ENCODE measurements at regions not wholly inside any gene's neighbourhood (a gene's known extent, or its start where the extent isn't known, plus 50 kb on each side); places are given as distances from the start of the nearest gene placed in this dataset.
"Not testable (repeated sequence)": the region's sequence is repeated elsewhere in the genome, so short reads cannot be mapped to it uniquely, and the experiment has no call there.

DNA sequence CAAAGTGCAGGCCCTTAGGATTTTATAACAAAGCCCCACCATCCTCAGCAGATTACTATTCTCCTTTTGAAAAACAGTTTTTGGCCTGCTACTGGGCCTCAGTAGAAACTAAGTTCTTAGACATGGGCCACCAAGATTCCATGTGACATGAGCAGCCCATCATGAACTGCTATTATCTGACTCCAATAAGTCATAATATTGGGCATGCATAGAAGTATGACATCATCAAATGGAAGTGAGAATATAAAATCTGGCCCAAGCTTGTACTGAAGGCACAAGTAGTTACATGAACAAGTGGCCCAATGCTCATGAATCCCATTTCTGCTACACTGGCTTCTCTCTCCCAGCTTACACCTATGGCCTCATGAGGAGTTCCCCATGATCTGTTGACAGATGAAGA, 404.8 kb downstream of the EPHA5 start:
- DNase-seq, result no peak

DNA sequence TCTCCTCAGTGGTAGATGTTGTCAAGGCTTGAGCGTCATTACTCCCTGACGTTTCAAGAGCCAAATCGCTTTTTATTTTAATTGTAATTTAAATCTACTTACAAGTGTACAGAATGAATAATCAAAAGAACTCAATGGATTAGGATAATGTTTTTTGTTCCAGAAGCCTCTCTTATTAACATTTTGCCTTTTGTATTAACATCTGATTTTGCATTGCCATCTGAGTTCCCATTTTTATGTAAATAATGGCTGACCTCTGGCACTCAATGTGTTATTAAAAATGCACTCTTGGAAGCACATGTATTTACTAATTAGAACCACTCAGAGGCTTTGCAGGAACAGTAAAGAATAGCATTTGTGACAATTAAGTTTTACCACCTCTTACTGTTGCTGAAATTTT, 411.0 kb downstream of the EPHA5 start:
- DNase-seq, result no peak

DNA sequence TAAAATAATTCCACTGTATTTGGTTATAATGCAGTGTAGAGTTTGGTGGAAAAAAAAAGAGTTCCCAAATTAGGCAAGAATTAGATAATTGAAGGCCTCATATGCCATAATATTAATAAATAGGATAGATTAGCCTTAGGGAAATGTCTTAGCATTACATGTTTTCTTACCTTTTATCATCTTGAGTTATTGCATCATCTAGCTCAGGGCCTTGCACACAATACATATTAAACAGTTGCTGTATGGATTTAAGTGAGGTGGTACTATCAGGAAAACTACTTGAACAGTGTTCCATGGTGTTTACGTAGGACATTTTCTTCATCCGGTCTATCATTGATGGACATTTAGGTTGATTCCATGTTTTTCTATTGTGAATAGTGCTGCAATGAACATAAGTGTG, 419.4 kb downstream of the EPHA5 start:
- no peak for DNase-seq

DNA sequence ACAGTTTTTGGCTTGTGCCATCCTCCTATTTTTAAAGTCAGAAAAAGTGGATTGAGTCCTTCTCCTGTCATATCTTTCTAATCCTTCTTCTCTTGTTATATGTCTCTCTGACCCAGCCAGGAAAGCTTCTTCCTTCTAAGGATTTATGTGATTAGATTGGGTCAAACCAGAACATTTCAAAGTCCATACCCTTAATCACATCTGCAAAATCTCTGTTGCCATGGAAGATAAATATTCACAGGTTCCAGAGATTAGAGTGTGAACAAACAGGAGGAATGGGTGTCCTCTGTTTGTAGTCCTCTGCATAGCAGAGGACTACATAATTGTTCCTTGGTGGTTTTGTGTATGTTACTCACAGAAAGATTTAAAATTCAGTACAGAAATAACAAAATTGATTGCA, 421.2 kb downstream of the EPHA5 start:
- no peak for DNase-seq

DNA sequence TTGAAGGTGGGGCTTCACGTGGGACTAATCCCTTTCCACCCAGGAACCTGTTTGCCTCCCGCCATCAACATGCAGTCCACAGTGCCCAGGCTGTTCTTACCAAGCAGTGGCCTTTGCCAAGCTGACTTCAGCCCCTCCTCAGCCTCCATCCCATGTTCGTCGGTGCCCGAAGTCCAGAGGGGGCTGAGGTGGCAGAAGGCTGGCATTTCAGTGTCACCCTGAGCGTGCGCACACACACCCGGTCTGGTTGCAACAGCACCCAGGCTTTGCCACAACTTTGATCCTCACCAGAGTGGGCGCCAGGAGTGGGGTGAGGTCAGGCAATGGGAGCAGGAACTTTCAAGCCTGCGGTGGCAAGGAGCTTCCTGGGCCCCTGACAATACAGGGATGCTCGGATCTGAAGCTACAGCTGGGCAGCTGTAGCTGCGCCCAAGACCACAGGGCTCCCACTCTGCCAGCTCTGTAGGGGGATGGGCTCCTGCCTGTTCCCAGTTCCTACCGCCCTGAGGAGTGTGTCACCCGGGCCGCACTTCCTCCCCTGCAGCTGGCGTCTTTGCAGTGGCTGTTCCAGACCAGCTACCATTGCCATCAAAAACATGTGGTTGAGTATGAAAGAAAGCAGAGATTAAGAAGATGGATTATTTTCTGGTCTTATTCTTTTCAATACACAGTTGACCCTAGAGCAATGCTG, 428.0 kb downstream of the EPHA5 start:
- DNase-seq, result no peak

DNA sequence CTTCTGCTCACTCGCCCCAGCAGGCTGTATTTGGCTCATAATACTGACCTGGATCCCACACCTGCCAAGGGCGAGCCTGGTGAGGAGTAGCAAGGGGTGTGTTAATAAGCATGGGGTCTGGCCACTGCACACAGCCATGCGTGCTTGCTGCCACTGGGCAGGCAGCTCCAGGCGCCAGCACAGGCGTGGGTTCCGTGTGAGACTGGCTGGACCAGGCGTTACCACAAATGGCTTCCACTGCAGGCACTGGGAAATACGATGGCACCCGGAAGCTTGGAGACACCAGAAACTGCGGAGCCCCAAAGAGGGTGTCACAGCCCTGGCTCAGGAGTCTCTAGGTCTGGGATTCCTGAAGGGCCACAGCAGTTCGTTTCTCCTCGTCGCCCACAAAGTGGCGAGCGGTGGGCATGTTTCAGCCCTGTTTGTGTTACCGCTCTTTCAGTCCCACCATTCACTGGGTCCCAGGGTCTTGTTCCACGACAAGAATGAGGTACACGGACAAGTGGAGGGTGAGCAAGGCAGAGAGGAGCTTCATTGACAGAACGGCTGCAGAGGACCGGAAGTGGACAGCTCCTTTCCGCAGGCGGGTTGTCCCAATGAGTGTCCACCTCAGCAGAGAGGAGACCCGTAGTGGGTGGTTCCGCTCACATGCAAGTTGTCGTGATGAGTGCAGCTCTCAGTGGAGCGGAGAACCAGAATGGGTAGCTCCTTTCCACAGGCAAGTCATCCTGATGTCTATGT, 428.9 kb downstream of the EPHA5 start:
- DNase-seq, result no peak

DNA sequence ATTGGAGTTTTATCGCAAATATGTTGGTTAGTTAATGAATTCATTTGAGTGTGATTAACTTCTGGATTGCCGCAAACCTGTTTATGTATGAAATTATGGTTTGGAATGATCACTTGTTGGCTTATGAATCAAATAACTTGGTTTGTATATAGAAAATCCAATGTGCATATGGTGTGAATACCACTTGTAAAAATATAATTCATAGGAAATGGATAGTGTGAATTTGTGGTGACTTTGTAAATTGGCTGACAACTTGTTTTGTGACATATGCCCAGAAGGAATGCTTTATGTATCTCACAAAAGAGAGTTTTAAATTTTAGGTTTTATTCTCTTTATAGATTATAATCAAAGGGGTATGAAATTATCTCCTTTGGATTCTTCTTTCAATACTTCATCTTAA, 436.2 kb downstream of the EPHA5 start:
- no peak for DNase-seq

DNA sequence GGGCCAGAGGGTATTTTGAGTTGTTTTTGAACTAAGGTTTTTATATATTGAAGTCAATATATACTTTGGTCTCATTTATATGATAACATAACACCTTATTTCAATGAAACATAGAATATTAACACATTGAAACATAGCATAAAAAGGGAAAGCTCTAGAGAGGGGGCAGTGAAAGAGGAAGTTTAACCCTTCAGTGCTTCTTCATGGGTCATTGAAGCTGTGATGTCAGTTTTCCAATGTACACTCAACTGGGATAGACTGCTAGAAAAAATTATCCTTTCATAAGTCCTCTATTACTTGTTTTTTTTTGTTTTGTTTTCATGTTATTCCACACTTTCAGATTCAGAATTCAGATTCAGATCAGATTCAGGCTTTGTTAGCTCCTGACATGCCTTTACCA, 442.7 kb downstream of the EPHA5 start:
- DNase-seq, result no peak

DNA sequence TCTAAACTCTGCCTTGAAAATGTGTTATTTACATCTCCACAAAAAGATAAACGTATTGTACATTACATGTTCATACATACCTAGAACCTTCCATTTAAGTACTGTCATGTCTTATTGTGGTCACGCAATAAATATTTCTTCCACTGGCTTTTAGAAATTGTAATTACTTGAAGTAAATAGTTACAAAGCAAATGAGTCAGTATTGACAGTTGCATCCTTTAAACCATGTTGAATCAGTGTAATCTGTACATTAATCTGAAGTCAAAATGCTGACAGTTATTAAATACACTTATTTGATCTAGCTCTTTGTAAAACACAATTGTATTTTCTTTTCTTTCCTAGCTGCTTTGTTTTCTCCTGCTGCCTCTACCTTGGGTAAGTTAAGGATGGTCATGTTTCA, 446.7 kb downstream of the EPHA5 start:
- no peak for DNase-seq

DNA sequence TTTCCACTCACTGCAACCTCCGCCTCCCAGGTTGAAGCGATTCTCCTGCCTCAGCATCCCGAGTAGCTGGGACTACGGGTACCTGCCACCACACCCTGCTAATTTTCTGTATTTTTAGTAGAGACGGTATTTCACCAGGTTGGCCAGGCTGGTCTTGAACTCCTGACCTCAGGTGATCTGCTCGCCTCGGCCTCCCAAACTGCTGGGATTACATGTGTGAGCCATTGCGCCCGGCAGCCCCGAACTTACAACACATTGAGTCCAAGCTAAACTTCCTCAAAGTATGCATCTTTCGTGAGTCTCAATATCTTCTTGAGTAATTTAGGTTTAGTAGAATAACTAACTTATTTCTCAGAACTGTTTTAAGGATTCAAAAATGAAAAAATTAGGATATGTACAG, 447.2 kb downstream of the EPHA5 start:
- not testable (repeated sequence) for DNase-seq

DNA sequence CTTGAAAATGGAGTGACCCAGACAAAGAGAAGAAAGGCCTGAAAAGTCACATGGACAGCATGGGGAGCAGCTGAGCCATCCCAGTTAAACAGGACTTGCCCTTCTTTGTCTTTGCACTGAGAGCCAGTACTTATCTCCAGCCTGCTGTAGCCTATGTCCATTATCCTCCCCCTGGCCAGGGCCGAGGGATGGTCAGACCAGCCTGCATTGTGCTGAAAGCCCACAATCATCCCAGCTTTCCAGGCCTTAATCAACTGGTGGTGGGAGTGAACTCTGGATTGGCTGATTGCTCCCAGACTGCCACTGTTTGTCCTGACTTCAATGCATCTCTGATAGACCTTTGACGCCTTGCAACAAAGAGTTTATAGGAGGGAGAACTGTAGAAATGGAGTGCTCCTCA, 453.1 kb downstream of the EPHA5 start:
- no peak for DNase-seq

DNA sequence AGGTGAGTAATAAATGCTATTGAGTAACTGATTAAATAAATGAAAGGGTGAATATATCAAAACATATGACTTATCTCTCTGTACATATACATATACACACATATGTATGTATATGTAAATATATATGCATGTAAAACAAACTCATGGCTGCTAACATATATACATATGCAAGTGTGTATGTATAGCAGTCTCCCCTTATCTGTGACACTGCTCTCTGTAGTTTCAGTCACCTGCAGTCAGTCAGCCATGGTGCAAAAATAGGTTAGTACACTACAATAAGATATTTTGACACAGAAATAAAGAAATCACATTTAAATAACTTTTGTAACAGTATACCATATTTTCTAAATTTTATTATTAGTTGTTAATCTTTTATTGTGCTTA, 467.4 kb downstream of the EPHA5 start:
- DNase-seq, result no peak

DNA sequence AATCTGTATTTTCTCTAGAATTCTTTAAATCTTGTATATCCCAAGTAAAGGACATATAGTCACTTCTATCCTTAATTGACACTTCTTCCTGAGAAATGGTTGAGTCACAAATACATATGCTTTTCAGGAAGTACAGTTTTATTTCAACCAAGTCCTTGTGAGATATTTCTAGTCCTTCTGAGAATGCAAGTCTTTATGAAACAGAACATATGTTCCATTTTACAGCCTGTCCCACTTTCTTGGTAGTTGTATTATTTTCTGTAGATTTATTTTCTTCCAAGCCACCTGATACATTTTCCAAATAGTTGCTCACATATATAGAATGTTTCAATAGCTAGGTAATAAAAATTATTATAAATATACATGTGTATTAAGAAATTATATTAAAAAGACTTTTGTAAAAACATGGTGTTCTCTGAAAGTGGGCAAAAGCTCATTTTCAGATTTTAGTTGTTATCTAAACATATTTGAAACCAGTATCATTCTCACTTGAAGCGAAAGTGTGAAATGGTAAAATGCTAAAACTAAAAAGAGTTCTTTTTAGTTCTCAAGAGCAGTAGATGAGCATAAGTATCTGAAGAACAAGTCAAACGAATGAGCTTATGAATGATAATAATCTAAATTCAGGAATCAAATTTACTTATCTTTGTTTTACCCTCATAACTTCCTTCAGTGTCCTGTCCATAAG, 468.0 kb downstream of the EPHA5 start:
- DNase-seq, result no peak

DNA sequence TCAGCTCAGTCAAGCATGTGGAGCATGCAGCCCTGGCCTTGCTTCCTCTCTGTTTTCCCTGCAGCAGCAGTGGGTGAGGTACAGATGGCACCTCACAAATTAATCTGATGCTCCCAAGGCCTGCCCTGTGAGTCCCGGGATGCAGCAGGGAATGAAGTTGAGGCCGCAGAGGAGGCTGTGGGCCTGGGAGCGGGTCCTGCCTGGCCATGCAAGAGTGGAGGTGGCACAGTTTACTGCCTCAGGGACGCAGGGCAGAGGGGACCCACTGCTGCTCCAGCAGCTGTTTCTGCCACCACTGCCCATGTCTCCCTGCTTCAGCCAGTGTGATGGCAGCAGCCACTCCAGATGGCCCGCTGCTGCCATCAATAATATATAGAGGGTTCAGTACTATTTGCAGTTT, 474.6 kb downstream of the EPHA5 start:
- DNase-seq, result no peak

DNA sequence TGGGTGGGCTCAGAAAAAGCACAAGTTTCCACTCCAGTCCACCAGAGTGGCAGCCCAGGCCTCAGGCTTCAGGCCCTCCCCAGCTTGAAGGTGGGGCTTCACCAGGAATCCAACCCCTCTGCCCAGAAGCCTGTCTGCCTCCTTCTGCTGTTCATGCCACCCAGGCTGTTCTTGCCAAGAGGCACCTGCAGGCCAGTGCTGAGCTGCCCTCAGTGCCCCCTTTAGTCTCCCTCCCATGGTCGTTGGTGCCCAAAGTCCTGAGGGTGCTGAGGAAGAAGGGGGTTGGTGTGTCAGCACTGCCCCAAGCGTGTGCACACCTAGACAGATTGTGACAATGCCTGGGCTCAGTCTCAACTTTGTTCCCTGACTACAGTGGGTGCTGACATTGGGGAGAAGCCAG, 475.3 kb downstream of the EPHA5 start:
- no peak for DNase-seq

DNA sequence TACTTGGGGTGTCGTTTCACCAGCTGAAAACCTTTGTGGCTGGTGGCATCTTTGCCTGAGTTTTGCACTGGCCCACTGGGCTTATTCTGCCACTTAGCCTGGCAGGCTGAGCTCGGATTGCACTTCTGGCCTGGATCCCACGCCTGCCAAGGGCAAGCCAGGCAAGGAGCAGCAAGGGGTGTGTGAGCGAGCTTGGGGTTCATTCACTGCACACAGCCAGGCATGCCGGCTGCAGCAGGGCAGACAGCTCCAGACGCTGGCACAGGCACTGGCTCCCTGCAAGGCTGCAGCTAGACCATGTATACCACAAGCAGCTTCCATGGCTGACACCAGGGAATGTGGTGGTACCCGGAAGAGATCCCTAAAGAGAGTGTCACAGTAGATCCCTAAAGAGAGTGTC, 476.3 kb downstream of the EPHA5 start:
- DNase-seq, result no peak

DNA sequence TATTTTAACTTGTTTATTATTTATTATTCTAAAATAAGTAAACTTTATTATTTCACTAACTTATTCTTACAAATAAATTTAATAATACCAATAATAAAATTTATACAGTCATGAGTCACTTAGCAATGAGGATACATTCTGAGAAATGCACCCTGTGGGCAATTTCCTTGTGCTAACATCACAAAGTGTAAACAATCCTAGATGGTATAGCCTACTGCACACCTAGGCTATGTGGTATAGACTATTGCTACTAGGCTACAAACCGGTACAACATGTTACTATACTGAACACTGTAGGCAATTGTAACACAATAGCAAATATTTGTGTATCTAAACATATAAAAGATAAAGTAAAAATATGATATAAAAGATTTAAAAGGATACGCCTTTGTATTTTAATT, 479.5 kb downstream of the EPHA5 start:
- no peak for DNase-seq

DNA sequence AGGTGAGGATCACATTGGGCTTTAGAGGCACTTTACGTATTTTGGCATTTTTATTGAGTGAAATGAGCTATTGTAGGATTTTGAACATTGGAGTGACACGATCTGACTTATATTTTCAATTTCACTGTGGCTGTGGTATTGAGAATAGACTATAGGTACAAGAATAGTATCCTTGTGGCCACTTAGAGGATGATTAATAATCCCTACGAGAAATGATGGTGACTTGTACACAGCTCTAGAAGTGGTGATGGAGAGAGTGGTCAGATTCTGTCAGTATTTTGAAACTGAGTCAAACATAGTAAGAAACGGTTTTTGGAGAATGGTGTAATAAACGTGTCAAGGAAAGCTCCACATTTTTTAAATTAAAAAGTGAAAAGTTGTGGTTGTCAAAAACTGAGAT, 494.7 kb downstream of the EPHA5 start:
- no peak for DNase-seq

DNA sequence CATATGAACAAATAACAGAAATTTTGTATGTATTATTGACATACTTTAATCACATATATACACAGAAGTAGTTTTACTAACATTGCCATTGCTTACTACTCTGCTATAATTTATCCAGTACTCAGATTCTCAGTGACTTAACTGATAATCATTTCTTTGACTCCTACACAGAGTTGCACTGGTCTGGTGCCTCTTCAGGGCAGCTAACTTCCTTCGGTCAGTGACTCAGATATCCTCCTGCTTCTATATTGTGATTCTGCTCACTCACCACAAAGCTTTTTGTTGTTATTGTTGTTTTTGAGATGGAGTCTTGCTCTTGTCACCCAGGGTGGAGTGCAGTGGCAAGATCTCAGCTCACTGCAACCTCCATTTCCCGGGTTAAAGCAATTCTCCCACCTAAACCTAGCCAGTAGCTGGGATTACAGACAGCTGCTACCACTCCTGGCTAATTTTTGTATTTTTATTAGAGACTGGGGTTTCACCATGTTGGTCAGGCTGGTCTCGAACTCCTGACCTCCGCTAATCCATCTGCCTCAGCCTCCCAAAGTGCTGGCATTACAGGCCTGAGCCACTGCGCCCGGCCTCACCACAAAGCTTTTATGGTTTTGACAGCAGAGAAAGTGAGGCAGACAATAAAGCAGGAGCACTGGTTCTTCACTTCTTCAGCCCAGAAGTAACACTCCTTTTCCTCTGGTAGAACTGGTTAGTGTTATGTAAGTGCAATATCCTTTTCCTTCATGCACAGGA, 499.3 kb downstream of the EPHA5 start:
- DNase-seq, result no peak

DNA sequence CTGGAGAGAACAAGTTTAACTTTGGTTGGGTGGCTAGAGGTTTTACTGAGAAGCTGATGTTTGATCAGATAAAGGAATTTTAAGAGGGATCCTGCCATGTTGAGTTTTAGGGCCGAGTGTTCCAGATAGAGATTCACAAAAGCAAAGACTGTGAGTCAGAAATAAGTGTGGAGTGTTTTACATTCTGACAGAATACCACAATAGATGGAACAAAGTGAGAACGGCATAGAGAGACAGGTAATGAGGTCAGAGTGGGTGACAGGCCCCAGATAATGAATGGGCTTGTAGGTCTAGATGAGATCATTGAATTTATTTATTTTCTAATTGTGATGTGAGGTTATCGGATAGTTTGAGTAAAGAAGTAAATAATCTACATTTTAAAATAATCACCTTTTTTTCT, 502.6 kb downstream of the EPHA5 start:
- no peak for DNase-seq

DNA sequence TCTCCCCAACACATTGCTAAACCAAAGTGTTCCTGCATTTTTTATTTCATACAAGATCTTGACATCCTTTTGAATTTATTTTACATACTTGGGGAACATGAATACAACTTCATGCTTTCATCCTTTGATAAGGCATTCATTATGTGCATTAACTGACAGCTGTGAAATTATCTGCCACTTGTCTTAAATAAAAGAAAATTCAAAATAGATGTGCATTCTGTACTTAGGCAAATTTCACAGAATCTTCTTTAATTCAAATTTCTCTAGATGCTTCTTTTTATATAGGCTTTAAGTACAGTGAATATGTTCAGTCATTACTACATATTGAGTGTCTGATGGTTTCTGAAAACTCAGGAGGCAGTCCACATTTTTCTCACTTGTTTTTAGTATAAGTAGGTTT, 518.1 kb downstream of the EPHA5 start:
- no peak for DNase-seq

DNA sequence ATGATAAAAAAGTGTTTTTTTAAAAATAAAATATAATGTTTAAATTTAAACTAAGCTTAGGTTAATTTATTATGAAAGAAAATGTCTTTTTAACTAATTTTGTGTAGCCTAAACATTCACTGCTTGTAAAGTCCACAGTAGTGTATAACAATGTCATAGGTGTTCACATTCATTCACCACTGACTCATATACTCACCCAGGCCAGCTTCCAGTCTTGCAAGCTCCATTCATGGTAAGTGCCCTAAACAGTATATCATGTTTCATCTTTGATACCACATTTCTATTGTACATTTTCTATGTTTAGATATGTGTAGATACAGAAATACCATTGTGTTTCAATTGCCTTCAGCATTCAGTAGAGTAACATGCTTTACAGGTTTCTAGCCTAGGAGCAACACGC, 530.3 kb downstream of the EPHA5 start:
- no peak for DNase-seq

DNA sequence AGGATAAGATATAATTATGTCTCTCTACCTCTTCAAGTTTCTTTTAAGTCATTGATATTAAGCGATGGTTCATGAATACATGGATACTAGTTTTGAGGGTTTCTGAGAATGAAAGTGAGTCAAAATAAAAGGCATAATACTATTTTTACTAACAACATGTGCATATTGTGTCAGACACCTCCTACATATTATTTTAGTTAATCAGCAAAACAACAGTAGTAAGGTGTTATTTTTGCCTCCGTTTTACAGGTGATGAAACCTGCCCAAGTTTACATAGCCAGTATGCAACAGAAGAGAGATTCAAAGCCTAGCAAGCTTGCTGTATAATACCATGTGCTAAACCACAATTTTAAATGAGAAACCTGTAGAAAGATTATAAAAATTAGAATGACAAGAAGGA, 544.1 kb downstream of the EPHA5 start:
- no peak for DNase-seq

DNA sequence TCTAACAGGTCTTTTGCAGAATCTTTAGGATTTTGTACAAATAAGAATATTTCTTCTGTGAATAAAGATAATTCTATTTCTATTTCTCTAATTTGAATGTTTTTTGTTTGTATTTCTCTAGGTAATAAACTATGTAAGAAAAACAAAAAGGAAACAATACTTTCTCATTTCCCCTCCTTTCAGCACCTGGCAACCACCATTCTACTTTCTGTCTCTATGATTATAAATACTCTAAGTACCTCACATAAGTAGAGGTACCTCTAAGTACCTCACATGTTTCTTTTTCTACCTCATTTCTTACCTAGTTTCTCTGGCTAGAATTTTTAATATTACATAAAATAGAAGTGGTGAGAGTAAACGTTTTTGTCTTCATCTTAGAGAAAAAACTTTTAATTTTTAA, 550.0 kb downstream of the EPHA5 start:
- DNase-seq, result no peak
